Keratinocyte (primary cell): ENCODE measurements at regions not wholly inside any gene's neighbourhood (a gene's known extent, or its start where the extent isn't known, plus 50 kb on each side); places are given as distances from the start of the nearest gene placed in this dataset.

Source experiments
- DNase-seq: peaks from one replicate; pipeline ENCODE4 v3.0.0-alpha.2; 2011; ENCODE audit warnings: low read depth, missing footprints, low spot score
- FAIRE-seq: peaks from 2 replicates; lab custom pipeline; 2011; peaks lifted over from hg19 to GRCh38; lab: Jason Lieb, UNC
- H2AFZ ChIP-seq: 2 replicates; pipeline ENCODE4 v1.6.0; 2012; ENCODE audit warnings: low read length, control low read depth, inconsistent platforms; ENCODE audit not compliant: control insufficient read depth
- H3K27ac ChIP-seq: 2 replicates; pipeline ENCODE4 v1.5.1; 2011; ENCODE audit warnings: low read length; ENCODE audit not compliant: control insufficient read depth, insufficient read depth
- H3K27me3 ChIP-seq: 3 replicates; pipeline ENCODE4 v1.6.0; 2011; ENCODE audit warnings: low read length; ENCODE audit not compliant: control insufficient read depth, insufficient read depth; ENCODE audit errors: extremely low read depth
- H3K36me3 ChIP-seq, 2 experiments: 2 replicates in 1 of 2; 3 replicates in 1 of 2; pipeline ENCODE4 v1.5.1; 2011; ENCODE audit warnings: low read length in 2 of 2, mild to moderate bottlenecking in 1 of 2; ENCODE audit not compliant: control insufficient read depth in 2 of 2, insufficient read depth in 2 of 2; ENCODE audit errors: extremely low read depth in 1 of 2
- H3K4me1 ChIP-seq: 3 replicates; pipeline ENCODE4 v1.5.1; 2011; ENCODE audit warnings: low read length; ENCODE audit not compliant: control insufficient read depth, insufficient read depth; ENCODE audit errors: extremely low read depth
- H3K4me2 ChIP-seq: 3 replicates; pipeline ENCODE4 v1.6.0; 2011; ENCODE audit warnings: low read depth, low read length; ENCODE audit not compliant: control insufficient read depth, insufficient read depth; ENCODE audit errors: extremely low read depth
- H3K4me3 ChIP-seq, 3 experiments: fragments of 200-600 bp in 1 of 3; sonication (generic) in 1 of 3; 2 replicates in 2 of 3; 3 replicates in 1 of 3; pipeline ENCODE4 v1.5.1; 2011 to 2016; ENCODE audit warnings: low read length in 3 of 3, mild to moderate bottlenecking in 3 of 3, control low read depth in 2 of 3, inconsistent platforms in 1 of 3, low read depth in 1 of 3, mixed read lengths in 1 of 3, mixed run types in 1 of 3, moderate library complexity in 1 of 3; ENCODE audit not compliant: control insufficient read depth in 2 of 3, insufficient read depth in 2 of 3; ENCODE audit errors: extremely low read depth in 1 of 3
- H3K79me2 ChIP-seq: 2 replicates; pipeline ENCODE4 v1.6.0; 2012; ENCODE audit warnings: low read length; ENCODE audit not compliant: control insufficient read depth, insufficient read depth
- H3K9ac ChIP-seq: 3 replicates; pipeline ENCODE4 v1.6.0; 2011; ENCODE audit warnings: low read length; ENCODE audit not compliant: control insufficient read depth, insufficient read depth; ENCODE audit errors: extremely low read depth
- H3K9me1 ChIP-seq: 3 replicates; pipeline ENCODE4 v1.6.0; 2011; ENCODE audit warnings: low read length; ENCODE audit not compliant: control insufficient read depth, insufficient read depth; ENCODE audit errors: extremely low read depth
- H3K9me3 ChIP-seq: 2 replicates; pipeline ENCODE4 v1.5.1; 2012; ENCODE audit warnings: low read depth, low read length; ENCODE audit not compliant: control insufficient read depth
- H4K20me1 ChIP-seq: 3 replicates; pipeline ENCODE4 v1.6.0; 2011; ENCODE audit warnings: low read length; ENCODE audit not compliant: control insufficient read depth, insufficient read depth; ENCODE audit errors: extremely low read depth
- CTCF ChIP-seq, 3 experiments: IDR thresholded peaks in 1 of 3; conservative IDR thresholded peaks in 1 of 3; optimal IDR thresholded peaks in 1 of 3; 2 replicates in 2 of 3; 3 replicates in 1 of 3; pipeline versions ENCODE3 to v1.5.1; 2011; ENCODE audit warnings: low read length in 3 of 3, mild to moderate bottlenecking in 3 of 3, moderate library complexity in 2 of 3, control low read depth in 1 of 3, inconsistent platforms in 1 of 3; ENCODE audit not compliant: insufficient read depth in 2 of 3; ENCODE audit errors: extremely low read depth in 1 of 3
- EZH2 ChIP-seq: IDR thresholded peaks from one replicate; pipeline ENCODE4 v1.6.1; 2012; ENCODE audit warnings: inconsistent platforms, mild to moderate bottlenecking, low read length, moderate library complexity
- dilution Hi-C: fragments of 300-500 bp; cut with MboI; formaldehyde crosslinking; loops from one replicate; pipeline ENCODE4 v1.7.0; 2020; ENCODE audit warnings: low sequenced_read_pairs; ENCODE audit not compliant: extremely low pct_ligation_motif_present

- H3K9ac ChIP-seq = no peak overlapping the region
- no peaks in the 10 kb centered on the region for H3K36me3 ChIP-seq
- FAIRE-seq (no peak), DNase-seq (no peak)
- H2AFZ ChIP-seq = no peak overlapping the region
- no peaks in the 10 kb centered on the region for H3K27me3 ChIP-seq
- H3K9me3 ChIP-seq = no peaks in the 10 kb centered on the region
- no peak overlapping the region for H3K4me3 ChIP-seq
- H3K79me2 ChIP-seq = no peaks in the 10 kb centered on the region
- H3K4me1 ChIP-seq = no peaks in the 10 kb centered on the region
- TF ChIP-seq EZH2 (no peak), CTCF (optimal IDR thresholded peaks at IDR 0.05 in 1 of 3, IDR thresholded peaks at IDR 0.05 in 1 of 3, conservative IDR thresholded peaks at IDR 0.05 in 1 of 3; ENCODE audit: extremely low read depth in 1 of 3, insufficient read depth in 2 of 3, low read length in 3 of 3) (no peak)
- dilution Hi-C loops = no loop called here
- H3K4me2 ChIP-seq = no peak overlapping the region
- no peaks in the 10 kb centered on the region for H4K20me1 ChIP-seq
- no peaks in the 10 kb centered on the region for H3K9me1 ChIP-seq
- no peak overlapping the region for H3K27ac ChIP-seq
Observed at GRCh38 chr3:622314-622713, 425.8 kb downstream of the CHL1 start.

- H4K20me1 ChIP-seq = no peaks in the 10 kb centered on the region
- FAIRE-seq = no peak
- H3K4me2 ChIP-seq = no peak overlapping the region
Observed at GRCh38 chr3:623914-624545, 427.5 kb downstream of the CHL1 start.

More at GRCh38 chr3:623914-624545, 427.5 kb downstream of the CHL1 start:
- DNase-seq = no peak
- Histone ChIP-seq H3K9me1 (no peaks in the 10 kb centered on the region), H3K27me3 (no peaks in the 10 kb centered on the region), H2AFZ (no peak overlapping the region), H3K36me3 (no peaks in the 10 kb centered on the region), H3K79me2 (no peaks in the 10 kb centered on the region), H3K4me3 (no peak overlapping the region), H3K9ac (no peak overlapping the region), H3K9me3 (no peaks in the 10 kb centered on the region), H3K27ac (no peak overlapping the region), H3K4me1 (no peaks in the 10 kb centered on the region)
- dilution Hi-C loops = no loop called here
- TF ChIP-seq CTCF (optimal IDR thresholded peaks at IDR 0.05 in 1 of 3, IDR thresholded peaks at IDR 0.05 in 1 of 3, conservative IDR thresholded peaks at IDR 0.05 in 1 of 3; ENCODE audit: extremely low read depth in 1 of 3, insufficient read depth in 2 of 3, low read length in 3 of 3) (no peak), EZH2 (no peak)
